GM12864 (cell line): ENCODE measurements at regions not wholly inside any gene's neighbourhood (a gene's known extent, or its start where the extent isn't known, plus 50 kb on each side); places are given as distances from the start of the nearest gene placed in this dataset.

Experiments
- DNase-seq: peaks from one replicate; pipeline ENCODE4 v3.0.0-alpha.2; 2011; ENCODE audit warnings: low read depth
- H3K4me3 ChIP-seq: 2 replicates; pipeline ENCODE4 v1.5.1; 2011; ENCODE audit warnings: mild to moderate bottlenecking, low read depth, low read length, control low read depth
- TF ChIP-seq, protein P1 (sequence below): IDR thresholded peaks from 2 replicates; pipeline ENCODE4 v1.5.1; 2011; ENCODE audit warnings: low read depth, mild to moderate bottlenecking, moderate library complexity, low read length, control low read depth, inconsistent platforms; ENCODE audit errors: missing control alignments

DNA sequence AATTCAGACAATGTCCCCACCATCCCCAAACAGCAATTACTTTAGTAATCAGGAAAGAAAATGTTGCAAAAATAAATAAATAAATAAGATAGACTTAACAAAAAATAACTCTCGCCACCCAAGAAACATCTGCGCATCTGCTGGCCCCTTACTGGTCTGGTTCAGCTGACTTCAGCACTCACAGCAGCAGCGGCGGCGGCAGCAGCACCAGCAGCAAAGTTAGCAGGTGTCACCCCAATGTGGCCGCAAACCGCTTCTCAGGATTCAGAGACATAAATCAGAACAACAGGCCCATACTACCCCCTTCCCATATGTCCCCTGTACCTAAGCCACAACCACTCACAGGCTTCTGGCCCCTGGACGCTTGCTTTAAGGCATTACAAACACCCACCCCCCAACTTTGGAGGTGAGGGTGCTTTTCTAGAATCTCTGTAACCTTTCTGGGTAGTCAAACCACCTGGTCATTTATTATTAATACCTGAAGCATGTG lies 593.0 kb downstream of the BNC2 start:
- no peak overlapping the region for H3K4me3 ChIP-seq
- TF ChIP-seq, protein P1, sequence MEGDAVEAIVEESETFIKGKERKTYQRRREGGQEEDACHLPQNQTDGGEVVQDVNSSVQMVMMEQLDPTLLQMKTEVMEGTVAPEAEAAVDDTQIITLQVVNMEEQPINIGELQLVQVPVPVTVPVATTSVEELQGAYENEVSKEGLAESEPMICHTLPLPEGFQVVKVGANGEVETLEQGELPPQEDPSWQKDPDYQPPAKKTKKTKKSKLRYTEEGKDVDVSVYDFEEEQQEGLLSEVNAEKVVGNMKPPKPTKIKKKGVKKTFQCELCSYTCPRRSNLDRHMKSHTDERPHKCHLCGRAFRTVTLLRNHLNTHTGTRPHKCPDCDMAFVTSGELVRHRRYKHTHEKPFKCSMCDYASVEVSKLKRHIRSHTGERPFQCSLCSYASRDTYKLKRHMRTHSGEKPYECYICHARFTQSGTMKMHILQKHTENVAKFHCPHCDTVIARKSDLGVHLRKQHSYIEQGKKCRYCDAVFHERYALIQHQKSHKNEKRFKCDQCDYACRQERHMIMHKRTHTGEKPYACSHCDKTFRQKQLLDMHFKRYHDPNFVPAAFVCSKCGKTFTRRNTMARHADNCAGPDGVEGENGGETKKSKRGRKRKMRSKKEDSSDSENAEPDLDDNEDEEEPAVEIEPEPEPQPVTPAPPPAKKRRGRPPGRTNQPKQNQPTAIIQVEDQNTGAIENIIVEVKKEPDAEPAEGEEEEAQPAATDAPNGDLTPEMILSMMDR = no peak
- no peak for DNase-seq

DNA sequence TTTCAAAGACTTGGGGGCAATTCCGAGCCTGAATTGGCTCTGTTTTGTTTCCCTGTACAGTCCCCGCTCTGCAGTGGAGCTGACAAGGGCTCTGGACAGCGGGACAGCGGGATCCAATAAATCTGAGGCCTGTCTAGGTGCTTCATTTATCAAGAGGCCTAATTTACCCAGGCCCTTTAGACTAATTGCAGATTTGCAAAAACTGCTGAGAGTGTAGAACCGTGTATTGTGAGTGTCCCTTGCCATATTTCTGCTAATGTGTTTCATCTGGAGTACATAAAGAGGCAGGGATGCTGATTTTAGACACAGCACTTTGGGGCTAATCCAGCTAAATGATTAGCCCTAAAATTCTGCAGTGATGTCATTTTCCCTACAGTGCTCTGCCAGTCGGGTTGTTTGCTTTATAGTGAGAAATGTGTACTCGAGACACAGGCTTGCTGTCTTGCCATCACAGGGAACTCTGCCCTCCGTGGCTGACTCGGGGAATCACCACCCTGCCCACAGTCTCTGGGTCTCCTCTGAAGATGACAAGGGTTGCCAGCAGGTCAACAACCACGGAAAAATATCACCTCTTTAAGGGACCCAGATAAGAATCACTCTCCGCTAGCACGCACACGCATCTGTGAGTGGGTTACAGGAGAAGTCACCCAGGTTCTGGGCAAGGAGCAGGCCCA lies 592.0 kb downstream of the BNC2 start:
- no peak overlapping the region for H3K4me3 ChIP-seq
- TF ChIP-seq, protein P1 = no peak
- DNase-seq = no peak

DNA sequence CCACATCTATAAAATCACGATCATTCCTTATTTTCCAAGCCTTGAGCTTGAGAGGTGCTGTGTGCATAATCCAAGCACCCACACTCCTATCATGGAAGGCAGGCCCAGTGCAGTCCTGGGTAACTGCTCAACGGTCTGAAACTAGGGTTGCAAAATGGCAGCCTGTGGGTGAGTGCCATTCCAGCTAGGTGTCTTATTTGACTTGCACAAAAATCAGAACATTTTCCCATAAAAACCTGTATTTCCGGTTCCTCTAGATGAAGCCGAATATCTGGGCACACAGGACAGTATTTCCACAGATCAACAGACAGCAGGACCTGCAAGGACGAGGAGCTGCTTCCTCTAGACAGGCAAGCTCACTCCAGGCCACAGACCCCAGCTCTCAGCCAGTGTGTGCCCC lies 588.8 kb downstream of the BNC2 start:
- no peak overlapping the region for H3K4me3 ChIP-seq
- no peak for DNase-seq
- TF ChIP-seq, protein P1 = no peak

DNA sequence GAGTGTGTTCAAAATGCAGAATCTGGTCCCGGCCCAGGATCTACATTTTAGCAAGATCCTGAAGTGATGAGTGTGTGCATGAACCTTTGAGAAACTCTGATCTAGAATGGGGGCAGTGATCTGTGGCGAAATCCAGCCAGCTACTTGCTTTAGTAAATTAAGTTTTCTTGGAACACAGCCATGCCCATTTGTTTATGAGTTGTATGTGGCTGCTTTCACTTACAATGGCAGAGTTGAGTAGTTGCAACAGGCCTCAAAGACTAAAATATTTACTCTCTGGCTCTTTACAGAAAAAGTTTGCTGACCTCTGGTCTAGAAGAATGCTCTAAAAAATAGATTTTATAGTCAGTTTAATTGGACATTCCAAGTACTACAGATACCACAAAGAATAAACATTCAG lies 588.3 kb downstream of the BNC2 start:
- H3K4me3 ChIP-seq = no peak overlapping the region
- DNase-seq = no peak
- TF ChIP-seq, protein P1 = no peak

DNA sequence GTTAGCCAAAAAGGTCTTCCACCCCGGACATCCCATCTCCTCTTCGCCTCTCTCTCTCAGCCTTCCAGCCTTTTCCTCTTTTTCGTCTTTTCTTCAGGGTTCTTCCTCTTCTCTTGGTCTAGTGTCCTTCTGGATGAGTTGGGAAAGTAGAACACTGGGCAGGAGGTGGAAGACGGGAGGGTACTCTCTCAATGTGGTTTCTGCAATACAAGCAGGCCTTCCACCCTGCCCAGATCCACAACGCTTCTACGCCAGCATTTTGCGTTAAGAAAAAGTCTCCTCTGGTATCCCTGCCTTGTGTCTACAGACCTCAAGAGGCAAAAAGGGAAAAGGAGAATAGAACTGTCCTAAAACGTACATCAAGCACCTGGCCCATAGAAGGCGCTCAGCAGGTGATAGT lies 587.8 kb downstream of the BNC2 start:
- no peak for DNase-seq
- no peak overlapping the region for H3K4me3 ChIP-seq
- TF ChIP-seq, protein P1 = no peak

DNA sequence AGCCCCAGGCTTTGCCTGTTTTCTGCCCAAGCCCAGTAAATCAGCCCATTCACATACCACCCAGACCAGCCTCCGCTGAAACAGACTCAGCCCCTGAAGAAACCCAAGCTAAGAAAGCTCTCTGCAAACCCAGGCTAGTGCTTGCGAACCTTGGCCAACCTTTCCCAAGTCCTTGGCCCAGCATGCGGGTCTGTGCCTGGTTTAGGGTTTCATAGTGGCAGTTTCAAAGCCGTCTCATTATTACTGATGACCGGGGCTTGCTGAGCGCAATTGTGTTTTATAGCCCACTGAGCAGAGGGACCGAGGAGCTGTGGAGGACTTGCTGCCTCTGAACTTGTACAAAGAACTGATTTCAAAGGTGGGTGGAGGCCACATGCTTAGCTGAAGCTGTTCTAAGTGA lies 584.3 kb downstream of the BNC2 start:
- DNase-seq = no peak
- H3K4me3 ChIP-seq = no peak overlapping the region
- TF ChIP-seq, protein P1 = no peak

DNA sequence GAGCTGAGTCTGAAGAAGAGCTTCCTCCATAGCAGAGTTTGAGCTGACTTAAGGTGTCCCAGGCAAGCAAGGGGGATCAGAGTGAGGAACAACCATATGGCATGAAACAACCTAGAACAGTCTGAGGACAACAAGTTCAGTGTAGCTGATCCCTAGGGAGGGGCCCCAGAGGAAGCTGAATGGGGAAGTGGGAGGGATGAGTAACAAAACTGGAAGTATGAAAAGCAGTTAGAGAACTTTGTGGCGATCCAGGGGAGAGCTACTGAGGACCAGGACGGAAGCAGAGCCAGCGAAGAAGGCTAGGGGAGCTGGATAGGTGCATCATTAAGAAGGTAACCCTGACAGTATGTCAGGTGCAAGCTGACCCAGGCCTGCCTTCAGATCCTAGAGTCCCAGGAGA lies 580.8 kb downstream of the BNC2 start:
- TF ChIP-seq, protein P1 = no peak
- no peak for DNase-seq
- no peak overlapping the region for H3K4me3 ChIP-seq
